Suppressor macrophage treated with lipopolysaccharide for 1 hour (primary cell): ENCODE measurements at regions not wholly inside any gene's neighbourhood (a gene's known extent, or its start where the extent isn't known, plus 50 kb on each side); places are given as distances from the start of the nearest gene placed in this dataset.

Experiments
- DNase-seq, 3 donors: peaks; one replicate each; pipeline ENCODE4 v3.0.0-alpha.2; 2020 to 2022

GRCh38 chr13:39942552-39943273 is 287.3 kb downstream of the COG6 start:
- DNase-seq = peak; percentile 73 to 82 (median 81)

GRCh38 chr13:39943711-39944110 is 288.2 kb downstream of the COG6 start:
- DNase-seq = no peak

DNA sequence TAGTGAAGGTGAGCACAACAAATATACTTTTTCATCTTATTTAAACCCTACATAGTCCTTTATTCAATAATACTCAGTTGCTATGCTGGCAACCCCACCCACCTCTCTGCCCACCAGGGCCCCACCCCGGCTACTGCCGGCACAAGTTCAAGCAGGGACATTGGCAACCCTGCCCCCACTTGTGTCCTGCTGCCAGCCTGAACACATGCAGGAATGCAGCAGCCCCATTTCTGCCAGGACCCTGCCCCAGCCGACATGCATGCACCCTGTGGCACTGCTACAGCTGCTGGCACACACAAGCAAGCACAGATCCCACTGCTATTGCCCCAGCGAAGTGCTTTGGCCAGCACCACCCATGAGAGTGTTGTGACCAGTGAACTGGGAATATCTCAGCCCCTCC is 289.8 kb downstream of the COG6 start:
- no peak for DNase-seq

GRCh38 chr13:39946769-39947168 is 291.3 kb downstream of the COG6 start:
- DNase-seq = no peak

DNA sequence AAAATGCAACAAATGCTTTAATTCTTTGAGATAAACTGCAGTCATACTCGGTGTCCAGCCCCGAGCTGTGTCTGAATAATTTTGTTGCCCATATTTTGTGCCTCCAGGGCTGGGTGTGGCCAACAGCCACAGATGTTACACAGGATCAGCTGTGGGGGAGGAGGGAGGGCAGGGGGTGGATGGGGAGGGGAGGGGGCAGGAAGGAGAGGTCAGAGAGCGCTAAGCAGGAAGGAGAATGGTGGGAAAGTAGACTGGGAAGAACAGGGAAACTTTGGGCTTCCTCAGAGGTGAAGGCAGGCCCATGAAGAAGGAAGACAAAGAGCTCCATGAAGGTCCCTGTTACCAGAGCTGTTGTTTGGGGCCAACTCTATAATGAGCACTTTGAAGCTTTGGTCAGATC is 295.8 kb downstream of the COG6 start:
- no peak for DNase-seq

- peak in 2 of 3 donors; percentile 8 to 12 for DNase-seq
These were observed 297.1 kb downstream of the COG6 start for GRCh38 chr13:39952249-39953233.

- DNase-seq = no peak
These were observed 299.0 kb downstream of the COG6 start for GRCh38 chr13:39954476-39954875.

DNA sequence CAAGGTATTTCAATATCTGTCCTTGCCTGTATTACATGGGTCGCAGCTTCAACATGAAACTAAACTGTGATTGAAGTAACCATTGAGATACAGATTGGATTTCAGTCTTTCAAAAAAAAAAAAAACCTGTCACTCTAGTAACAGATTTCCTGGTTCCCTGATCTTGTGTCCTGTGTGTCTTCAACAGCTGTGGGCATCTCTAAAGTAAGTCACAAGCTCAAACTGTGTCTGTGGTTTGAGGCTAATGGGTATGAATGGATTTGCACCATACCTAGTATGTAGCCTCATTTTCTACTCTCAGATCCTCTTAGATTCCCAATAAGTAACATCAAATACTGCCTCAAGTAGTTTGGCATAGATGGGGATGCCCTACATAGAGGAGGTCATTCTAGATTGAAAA is 300.1 kb downstream of the COG6 start:
- no peak for DNase-seq

DNA sequence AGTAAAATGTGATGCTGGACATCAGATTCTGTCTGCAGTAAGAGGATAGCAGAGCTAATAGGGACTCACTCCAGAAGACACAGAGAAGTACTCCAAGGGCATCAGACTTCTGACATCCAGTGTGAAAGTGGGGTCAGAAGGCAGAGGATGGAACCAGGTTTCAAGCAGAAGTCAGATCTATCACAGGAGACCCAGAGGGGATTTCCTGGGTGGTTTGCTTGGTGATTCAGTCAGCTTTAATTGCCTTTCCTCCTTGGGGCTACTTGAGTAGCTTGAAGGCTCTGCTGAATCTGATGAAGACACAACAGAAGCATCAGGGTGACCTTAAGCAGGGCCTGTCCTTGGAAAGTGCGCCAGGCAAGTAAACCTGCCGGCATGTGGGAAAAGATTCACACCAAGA is 300.6 kb downstream of the COG6 start:
- DNase-seq = peak in 1 of 3 donors; percentile 9

GRCh38 chr13:39957868-39958677 is 302.6 kb downstream of the COG6 start:
- peak in 1 of 3 donors; percentile 1 for DNase-seq

GRCh38 chr13:39959497-39960144 is 304.2 kb downstream of the COG6 start:
- DNase-seq = no peak

DNA sequence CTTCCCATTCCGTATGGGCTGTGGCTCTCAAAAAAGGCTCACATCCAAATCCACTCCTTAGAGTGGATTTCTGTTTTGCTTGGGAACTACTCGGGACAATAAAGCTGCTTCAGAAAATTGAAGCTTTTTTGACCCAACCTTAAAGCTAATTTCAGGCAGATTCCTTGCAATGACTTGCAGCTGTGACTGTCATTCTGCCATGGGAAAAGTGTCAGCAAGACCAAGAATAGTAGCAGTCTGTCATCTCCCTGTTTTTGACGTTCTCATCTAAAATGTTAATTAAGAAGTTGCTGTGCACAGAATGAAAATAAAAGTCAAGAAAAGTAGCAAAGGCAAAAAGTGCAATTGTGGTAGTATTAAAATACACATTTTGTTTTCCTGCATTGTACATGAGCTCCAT is 304.7 kb downstream of the COG6 start:
- no peak for DNase-seq

DNA sequence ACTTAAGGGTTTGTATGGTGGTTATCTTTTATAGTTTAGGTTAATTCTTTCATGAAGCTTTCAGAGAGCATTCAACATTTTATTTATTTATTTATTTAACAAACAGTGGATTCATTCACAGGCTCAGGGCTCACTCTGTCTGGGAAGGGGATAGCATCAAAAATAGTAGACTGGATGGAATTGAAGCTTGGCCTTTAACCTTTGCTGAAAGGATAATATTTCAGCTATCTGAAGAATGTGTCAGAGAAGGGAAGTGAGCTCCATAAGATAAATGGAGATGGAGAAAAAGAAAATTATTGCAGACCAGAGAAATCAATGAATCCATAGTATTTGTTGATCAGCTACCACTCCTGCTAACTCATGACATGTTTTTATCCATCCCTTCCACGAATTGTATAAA is 305.6 kb downstream of the COG6 start:
- DNase-seq = no peak

DNA sequence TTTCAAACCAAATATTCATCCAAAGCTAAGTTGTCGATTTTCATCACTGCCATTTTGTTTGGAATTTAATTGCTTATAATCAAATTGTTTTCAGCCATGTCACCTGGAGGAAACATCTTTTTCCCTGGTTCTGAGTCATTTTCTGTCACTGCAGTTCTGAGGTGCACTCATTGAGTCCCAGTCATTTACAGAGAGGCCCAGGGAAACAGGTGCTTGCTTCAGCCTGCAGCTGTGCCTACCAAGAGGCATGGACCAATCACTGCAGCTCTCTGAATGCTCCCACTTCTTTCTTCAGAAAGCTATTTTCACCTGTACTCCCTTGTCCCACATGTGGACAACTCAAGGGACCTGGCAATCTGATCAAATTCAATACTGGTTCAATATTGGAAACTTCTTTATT is 308.1 kb downstream of the COG6 start:
- DNase-seq = no peak

DNA sequence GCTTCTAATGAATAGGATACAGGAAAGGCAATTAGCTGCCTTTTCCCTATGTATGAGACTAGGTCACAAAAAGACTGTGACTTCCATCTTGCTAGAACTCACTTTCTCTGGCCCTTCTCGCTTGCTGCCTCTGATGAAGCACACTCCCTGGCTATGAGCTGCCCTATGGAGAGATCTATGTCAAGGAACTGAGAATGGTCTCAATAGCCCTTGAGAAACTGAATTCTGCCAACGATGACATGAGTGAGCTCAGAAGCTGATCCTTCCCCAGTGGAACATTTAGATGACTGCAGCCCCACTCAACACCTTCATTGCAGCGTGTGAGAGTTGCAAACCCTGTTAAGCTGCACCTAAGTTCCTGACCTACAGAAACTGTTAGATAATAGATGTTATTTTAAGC is 309.8 kb downstream of the COG6 start:
- no peak for DNase-seq

DNA sequence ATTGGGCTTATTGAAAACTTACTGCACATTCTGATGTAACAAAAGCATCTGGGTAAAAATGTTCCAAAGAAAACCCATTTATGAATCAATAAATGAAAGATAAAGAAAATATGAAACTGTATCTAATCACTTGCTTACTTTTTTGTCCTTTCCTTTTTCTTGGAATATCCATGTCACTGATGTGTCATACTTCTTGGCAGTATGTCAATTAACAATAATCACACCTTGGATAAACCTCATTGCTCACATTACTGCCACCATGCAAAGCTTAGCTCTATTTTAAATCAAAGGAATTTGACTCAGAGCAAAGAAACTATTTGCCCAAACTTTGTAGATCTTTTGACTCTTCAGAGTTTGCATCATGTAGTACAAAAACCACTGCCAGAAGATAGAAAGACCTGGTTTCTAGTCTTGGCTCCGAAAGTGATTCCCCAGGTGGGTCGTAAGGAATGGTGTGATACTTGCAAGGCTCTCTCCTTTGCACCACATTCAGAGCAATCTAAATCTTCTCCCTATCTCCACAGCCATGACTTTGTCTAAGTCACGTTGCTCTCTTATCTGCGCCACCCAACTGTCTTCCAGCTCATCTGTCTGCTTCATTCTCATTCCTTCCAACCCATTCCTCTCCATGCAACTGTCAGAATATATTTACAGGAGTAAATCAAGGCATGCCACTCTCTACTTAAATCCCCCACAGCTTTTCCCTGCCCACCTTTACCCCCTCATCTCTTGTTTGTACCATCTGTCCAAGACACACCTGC is 311.9 kb downstream of the COG6 start:
- DNase-seq = no peak

DNA sequence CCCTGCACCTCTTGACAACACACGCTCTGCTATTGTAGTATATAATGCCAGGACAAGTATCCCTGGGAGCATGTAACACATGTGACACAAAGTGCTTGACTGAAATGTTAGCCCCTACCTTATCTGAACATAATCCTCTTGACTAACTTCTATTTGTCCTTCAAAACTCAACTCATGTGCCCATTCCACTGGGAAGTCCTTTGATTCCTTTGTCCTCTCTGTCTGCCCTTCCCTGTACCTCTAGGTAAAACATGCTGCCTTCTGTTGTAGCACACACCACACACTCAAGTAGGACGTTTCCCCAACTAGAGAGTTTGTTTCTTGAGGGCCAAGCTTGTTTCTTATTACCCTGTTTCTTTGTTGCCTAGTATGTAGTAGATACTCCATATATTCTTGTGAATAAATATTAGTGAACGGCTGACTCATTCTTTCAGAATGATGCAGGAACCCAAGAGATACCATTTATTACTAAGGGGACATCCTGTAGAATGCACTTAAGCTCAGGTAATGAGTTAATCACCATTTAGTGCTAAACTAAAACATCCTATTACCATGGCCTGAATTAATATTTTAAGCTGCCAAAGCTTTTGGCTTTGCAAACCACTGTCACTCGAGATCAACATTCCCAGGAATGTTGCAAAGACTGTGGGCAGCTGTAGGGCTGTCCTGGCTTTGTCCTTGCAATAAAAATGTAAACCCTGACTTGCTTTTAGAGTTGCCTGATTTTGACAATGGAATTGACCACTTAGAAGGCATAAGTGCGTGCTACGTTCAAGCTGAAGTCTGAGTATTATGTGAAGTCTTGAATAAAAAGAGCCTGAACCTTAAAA is 313.4 kb downstream of the COG6 start:
- DNase-seq = no peak

GRCh38 chr13:39970177-39970846 is 314.9 kb downstream of the COG6 start:
- DNase-seq = no peak

- DNase-seq = no peak
These were observed 316.1 kb downstream of the COG6 start for GRCh38 chr13:39971526-39971925.

GRCh38 chr13:39976481-39976880 is 321.0 kb downstream of the COG6 start:
- DNase-seq = no peak
